HEK293 (cell line): ENCODE measurements at regions not wholly inside any gene's neighbourhood (a gene's known extent, or its start where the extent isn't known, plus 50 kb on each side); places are given as distances from the start of the nearest gene placed in this dataset.

Experiments used
- CTCF ChIA-PET: fragments of 350-600 bp; formaldehyde crosslinking; extraction: SDS; loops from one replicate; lab custom pipeline; 2021; ENCODE audit warnings: antibody characterized with exemption; lab: Yijun Ruan, JAX
- POLR2A ChIA-PET: fragments of 300-600 bp; formaldehyde crosslinking; extraction: SDS; loops from one replicate; lab custom pipeline; 2020; ENCODE audit warnings: antibody characterized with exemption, inconsistent platforms; lab: Yijun Ruan, JAX
- H3K27ac ChIP-seq: fragments of 200-500 bp; sonication (Bioruptor generic); 2 replicates; pipeline ENCODE4 v1.5.1; 2014; ENCODE audit warnings: low read depth, low read length, control low read depth, inconsistent platforms; ENCODE audit errors: extremely low read depth
- H3K36me3 ChIP-seq, 2 experiments: fragments of 200-500 bp in 1 of 2; sonication (Bioruptor generic) in 1 of 2; 1 replicate in 1 of 2; 2 replicates in 1 of 2; pipeline ENCODE4 v1.5.1; 2014 to 2017; ENCODE audit warnings: inconsistent platforms in 2 of 2, low read length in 2 of 2; ENCODE audit not compliant: control insufficient read depth in 2 of 2, insufficient read depth in 1 of 2
- H3K4me1 ChIP-seq: fragments of 200-500 bp; sonication (Bioruptor generic); 2 replicates; pipeline ENCODE4 v1.5.1; 2014; ENCODE audit warnings: mild to moderate bottlenecking, low read length, inconsistent platforms; ENCODE audit not compliant: control insufficient read depth, insufficient read depth
- H3K4me3 ChIP-seq: 2 replicates; pipeline ENCODE4 v1.5.1; 2011; ENCODE audit warnings: low read depth, mild to moderate bottlenecking, control low read depth, low read length, moderate library complexity
- H3K9me3 ChIP-seq: fragments of 200-500 bp; sonication (Bioruptor generic); 2 replicates; pipeline ENCODE4 v1.5.1; 2014; ENCODE audit warnings: low read depth, low read length, inconsistent platforms; ENCODE audit not compliant: control insufficient read depth, insufficient read depth
- RBAK ChIP-seq: fragments of 450-650 bp; formaldehyde crosslinking; IDR thresholded peaks from 2 replicates; pipeline ENCODE4 v1.5.1; 2016; ENCODE audit warnings: missing biosample characterization, missing genetic modification characterization
- ZBTB10 ChIP-seq: fragments of 450-650 bp; formaldehyde crosslinking; IDR thresholded peaks from 2 replicates; pipeline ENCODE4 v1.5.1; 2016; ENCODE audit warnings: missing biosample characterization, missing genetic modification characterization
- ZNF148 ChIP-seq: fragments of 450-650 bp; formaldehyde crosslinking; IDR thresholded peaks from 2 replicates; pipeline ENCODE4 v1.5.0; 2017; ENCODE audit warnings: missing biosample characterization, missing genetic modification characterization, borderline replicate concordance
- ZNF2 ChIP-seq: fragments of 450-650 bp; formaldehyde crosslinking; IDR thresholded peaks from 2 replicates; pipeline ENCODE4 v1.5.1; 2016; ENCODE audit warnings: missing biosample characterization, missing genetic modification characterization
- ZNF266 ChIP-seq: fragments of 450-650 bp; formaldehyde crosslinking; IDR thresholded peaks from 2 replicates; pipeline ENCODE4 v1.5.1; 2016; ENCODE audit warnings: missing biosample characterization, missing genetic modification characterization, low read depth
- ZNF473 ChIP-seq: fragments of 450-650 bp; formaldehyde crosslinking; IDR thresholded peaks from 2 replicates; pipeline ENCODE4 v1.5.1; 2017; ENCODE audit warnings: missing biosample characterization, missing genetic modification characterization
- ZNF514 ChIP-seq: fragments of 450-650 bp; formaldehyde crosslinking; IDR thresholded peaks from 2 replicates; pipeline ENCODE4 v1.5.1; 2016; ENCODE audit warnings: missing biosample characterization, missing genetic modification characterization
- ZNF580 ChIP-seq: fragments of 450-650 bp; formaldehyde crosslinking; IDR thresholded peaks from 2 replicates; pipeline ENCODE4 v1.5.1; 2016; ENCODE audit warnings: missing biosample characterization, missing genetic modification characterization
- ZNF600 ChIP-seq: fragments of 450-650 bp; formaldehyde crosslinking; IDR thresholded peaks from 2 replicates; pipeline ENCODE4 v1.5.1; 2016; ENCODE audit warnings: missing biosample characterization, missing genetic modification characterization
- ZNF610 ChIP-seq: fragments of 450-650 bp; formaldehyde crosslinking; IDR thresholded peaks from 2 replicates; pipeline ENCODE4 v1.5.1; 2016; ENCODE audit warnings: missing biosample characterization, missing genetic modification characterization, borderline replicate concordance
- ZNF621 ChIP-seq: fragments of 450-650 bp; formaldehyde crosslinking; IDR thresholded peaks from 2 replicates; pipeline ENCODE4 v1.5.1; 2017; ENCODE audit warnings: missing biosample characterization, missing genetic modification characterization
- ZNF701 ChIP-seq: fragments of 450-650 bp; formaldehyde crosslinking; IDR thresholded peaks from 2 replicates; pipeline ENCODE4 v1.5.1; 2016; ENCODE audit warnings: missing biosample characterization, missing genetic modification characterization
- TF ChIP-seq, protein P1 (sequence below): sonication (generic); formaldehyde crosslinking; IDR thresholded peaks from 2 replicates; pipeline ENCODE4 v1.8.1; 2022; ENCODE audit warnings: mild to moderate bottlenecking, moderate library complexity, missing genetic modification reagents
- TF ChIP-seq, protein P2 (sequence below): fragments of 450-650 bp; formaldehyde crosslinking; conservative IDR thresholded peaks from 2 replicates; pipeline ENCODE4 v1.5.1; 2016; ENCODE audit warnings: low read depth, missing biosample characterization, missing genetic modification characterization

DNA sequence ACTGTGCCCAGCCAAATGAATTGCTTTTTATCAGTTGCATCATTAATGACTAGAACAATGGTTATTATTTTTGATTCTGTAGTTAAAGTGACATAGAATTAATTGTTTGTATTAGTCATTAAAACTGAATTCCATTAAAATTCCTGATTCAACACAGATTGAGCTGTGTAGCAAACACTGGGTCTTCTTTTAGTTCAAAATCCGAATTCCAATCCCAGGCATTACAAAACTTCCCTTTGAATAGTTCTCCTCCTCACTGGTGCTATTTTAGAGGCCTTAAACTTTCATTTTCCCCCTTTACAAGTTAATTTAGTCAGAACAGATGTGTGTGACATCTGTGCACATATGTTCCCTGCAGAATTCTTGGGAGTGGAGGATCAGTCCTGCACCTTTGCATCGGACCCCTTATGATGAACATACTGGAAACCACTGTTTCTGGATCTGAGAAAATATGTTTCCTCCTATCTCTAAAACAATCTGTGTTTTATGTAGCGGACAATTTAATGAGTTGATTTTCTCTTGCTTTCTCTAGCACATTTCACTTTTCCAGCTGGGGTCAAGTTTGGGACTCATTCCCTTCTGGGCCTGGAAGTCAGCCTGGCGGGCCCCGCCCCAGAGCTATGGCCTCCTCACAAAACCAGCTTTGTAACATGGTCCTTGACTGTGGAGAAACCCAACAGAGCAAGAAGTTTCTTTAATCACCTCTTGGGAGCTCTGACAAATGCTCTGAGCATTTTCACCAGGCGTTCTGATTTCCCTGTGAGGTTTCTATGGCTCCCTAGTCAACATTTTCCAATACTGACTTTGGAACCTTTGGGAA lies 87.9 kb upstream of the MAMDC2 start:
- Histone ChIP-seq H3K4me3 (no peak overlapping the region), H3K9me3 (no peaks in the 10 kb centered on the region), H3K27ac (no peak overlapping the region), H3K4me1 (no peaks in the 10 kb centered on the region), H3K36me3 (no peaks in the 10 kb centered on the region)
- CTCF ChIA-PET: interaction anchor here (0.7 to 0.8 kb wide), 2 partner anchors 12 to 15 kb away, joined by 3 read pairs; no protein-coding TSS in a partner anchor
- POLR2A ChIA-PET: no interaction called here
- no peak for TF ChIP-seq ZBTB10
- TF ChIP-seq, all 188 proteins: peak for 0

DNA sequence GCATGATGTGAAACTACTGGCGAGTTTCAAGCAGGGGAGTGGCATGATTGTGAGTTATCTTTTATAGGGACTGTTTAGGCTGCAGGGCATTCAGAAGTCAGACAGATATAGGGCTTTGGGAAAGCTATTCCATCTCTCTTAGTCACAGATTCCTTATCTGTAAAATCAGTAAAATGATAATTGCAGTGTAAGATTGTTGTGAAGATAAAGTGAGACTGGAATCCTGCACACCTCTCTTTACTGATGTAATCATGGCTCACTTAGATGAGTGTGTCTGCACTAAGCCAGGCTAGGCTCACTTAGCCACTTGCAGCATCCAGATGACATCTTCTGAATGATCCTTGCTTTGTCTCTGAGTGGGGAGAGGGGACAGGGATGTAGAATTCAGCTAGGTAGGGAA lies 81.8 kb upstream of the MAMDC2 start:
- POLR2A ChIA-PET: no interaction called here
- CTCF ChIA-PET: interaction anchor here (0.6 to 17.8 kb wide), 8 partner anchors 9 to 711 kb away, joined by 3 to 484 read pairs (median 3); no protein-coding TSS in a partner anchor
- H3K36me3 ChIP-seq: no peaks in the 10 kb centered on the region
- H3K9me3 ChIP-seq: no peaks in the 10 kb centered on the region
- H3K4me3 ChIP-seq: no peak overlapping the region
- TF ChIP-seq ZNF621 (tag by site-specific recombination): no peak
- no peak for TF ChIP-seq ZNF2 (tag by site-specific recombination)
- TF ChIP-seq, protein P1, sequence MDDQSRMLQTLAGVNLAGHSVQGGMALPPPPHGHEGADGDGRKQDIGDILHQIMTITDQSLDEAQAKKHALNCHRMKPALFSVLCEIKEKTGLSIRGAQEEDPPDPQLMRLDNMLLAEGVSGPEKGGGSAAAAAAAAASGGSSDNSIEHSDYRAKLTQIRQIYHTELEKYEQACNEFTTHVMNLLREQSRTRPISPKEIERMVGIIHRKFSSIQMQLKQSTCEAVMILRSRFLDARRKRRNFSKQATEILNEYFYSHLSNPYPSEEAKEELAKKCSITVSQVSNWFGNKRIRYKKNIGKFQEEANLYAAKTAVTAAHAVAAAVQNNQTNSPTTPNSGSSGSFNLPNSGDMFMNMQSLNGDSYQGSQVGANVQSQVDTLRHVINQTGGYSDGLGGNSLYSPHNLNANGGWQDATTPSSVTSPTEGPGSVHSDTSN (CRISPR knock-in tag): no peak
- no peak for TF ChIP-seq ZNF266 (tag by site-specific recombination)
- TF ChIP-seq ZNF514 (tag by site-specific recombination): no peak
- TF ChIP-seq ZNF701: no peak
- H3K27ac ChIP-seq: no peak overlapping the region
- no peaks in the 10 kb centered on the region for H3K4me1 ChIP-seq

DNA sequence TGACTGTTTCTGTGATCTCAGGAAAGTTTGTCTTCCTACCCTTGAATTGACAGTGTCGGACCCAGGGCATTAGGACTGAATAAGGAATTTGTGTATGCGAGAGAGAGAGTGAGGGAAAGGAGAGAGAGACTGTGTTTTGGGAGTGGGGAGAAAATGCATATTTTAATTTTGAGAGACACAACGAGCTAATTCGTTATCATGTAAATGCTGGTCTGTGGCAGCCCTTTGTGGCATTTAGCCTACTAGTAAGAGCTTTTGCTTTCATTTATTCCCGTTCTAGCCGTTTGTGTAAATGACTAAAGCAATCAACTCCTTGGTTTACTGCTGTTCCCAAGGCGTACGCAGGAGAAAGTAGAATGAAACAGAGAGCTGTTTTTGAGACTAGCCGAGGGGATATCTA lies 79.8 kb upstream of the MAMDC2 start:
- Histone ChIP-seq H3K4me3 (no peak overlapping the region), H3K9me3 (no peaks in the 10 kb centered on the region), H3K4me1 (no peaks in the 10 kb centered on the region), H3K36me3 (no peaks in the 10 kb centered on the region), H3K27ac (no peak overlapping the region)
- CTCF ChIA-PET: interaction anchor here (0.7 to 17.8 kb wide), 4 partner anchors 7 to 148 kb away, joined by 3 to 484 read pairs (median 16); no protein-coding TSS in a partner anchor
- TF ChIP-seq RBAK (tag by site-specific recombination) (no peak), ZNF473 (tag by site-specific recombination) (no peak), ZNF580 (tag by site-specific recombination) (no peak)
- POLR2A ChIA-PET: no interaction called here

DNA sequence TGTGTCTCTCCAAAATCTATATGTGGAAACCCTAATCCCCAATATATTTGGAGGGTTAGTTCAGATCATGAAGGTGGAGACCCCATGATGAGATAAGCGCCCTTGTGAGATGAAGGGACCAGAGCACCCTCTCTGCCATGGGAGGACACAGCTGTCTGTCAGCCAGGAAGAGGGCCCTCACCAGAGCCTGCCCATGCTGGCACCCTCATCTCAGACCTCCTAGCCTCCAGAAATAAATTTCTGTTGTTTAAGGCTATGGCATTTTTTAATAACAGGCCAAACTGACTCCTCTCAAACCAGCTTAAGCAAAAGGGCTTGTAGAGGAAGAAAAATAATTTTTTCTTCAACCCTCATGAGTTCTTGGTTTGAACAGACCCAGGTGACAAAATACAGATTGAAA lies 79.2 kb upstream of the MAMDC2 start:
- H3K36me3 ChIP-seq: no peaks in the 10 kb centered on the region
- H3K4me3 ChIP-seq: no peak overlapping the region
- no peaks in the 10 kb centered on the region for H3K9me3 ChIP-seq
- H3K4me1 ChIP-seq: no peaks in the 10 kb centered on the region
- no peak overlapping the region for H3K27ac ChIP-seq
- ChIA-PET CTCF (interaction anchor here (0.8 to 17.8 kb wide), 4 partner anchors 7 to 257 kb away, joined by 3 to 484 read pairs (median 16); no protein-coding TSS in a partner anchor), POLR2A (no interaction called here)
- no peak for TF ChIP-seq ZNF600 (tag by site-specific recombination)
- TF ChIP-seq, protein P2, sequence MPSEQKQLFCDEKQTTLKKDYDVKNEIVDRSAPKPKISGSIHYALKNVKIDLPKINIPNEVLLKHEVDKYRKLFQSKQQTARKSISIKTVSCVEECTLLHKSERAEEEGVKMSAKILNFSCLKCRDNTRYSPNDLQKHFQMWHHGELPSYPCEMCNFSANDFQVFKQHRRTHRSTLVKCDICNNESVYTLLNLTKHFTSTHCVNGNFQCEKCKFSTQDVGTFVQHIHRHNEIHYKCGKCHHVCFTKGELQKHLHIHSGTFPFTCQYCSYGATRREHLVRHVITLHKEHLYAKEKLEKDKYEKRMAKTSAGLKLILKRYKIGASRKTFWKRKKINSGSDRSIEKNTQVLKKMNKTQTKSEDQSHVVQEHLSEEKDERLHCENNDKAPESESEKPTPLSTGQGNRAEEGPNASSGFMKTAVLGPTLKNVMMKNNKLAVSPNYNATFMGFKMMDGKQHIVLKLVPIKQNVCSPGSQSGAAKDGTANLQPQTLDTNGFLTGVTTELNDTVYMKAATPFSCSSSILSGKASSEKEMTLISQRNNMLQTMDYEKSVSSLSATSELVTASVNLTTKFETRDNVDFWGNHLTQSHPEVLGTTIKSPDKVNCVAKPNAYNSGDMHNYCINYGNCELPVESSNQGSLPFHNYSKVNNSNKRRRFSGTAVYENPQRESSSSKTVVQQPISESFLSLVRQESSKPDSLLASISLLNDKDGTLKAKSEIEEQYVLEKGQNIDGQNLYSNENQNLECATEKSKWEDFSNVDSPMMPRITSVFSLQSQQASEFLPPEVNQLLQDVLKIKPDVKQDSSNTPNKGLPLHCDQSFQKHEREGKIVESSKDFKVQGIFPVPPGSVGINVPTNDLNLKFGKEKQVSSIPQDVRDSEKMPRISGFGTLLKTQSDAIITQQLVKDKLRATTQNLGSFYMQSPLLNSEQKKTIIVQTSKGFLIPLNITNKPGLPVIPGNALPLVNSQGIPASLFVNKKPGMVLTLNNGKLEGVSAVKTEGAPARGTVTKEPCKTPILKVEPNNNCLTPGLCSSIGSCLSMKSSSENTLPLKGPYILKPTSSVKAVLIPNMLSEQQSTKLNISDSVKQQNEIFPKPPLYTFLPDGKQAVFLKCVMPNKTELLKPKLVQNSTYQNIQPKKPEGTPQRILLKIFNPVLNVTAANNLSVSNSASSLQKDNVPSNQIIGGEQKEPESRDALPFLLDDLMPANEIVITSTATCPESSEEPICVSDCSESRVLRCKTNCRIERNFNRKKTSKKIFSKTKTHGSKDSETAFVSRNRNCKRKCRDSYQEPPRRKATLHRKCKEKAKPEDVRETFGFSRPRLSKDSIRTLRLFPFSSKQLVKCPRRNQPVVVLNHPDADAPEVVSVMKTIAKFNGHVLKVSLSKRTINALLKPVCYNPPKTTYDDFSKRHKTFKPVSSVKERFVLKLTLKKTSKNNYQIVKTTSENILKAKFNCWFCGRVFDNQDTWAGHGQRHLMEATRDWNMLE (tag by site-specific recombination): no peak
- TF ChIP-seq ZNF148 (tag by site-specific recombination): no peak
- TF ChIP-seq ZNF610: no peak
